H1 (cell line): ENCODE measurements at regions not wholly inside any gene's neighbourhood (a gene's known extent, or its start where the extent isn't known, plus 50 kb on each side); places are given as distances from the start of the nearest gene placed in this dataset.
A peak's percentile ranks its signal among the peaks of the same experiment; 100 is the strongest.

Experiments
- CTCF ChIA-PET: fragments of 300-600 bp; sonication (Branson Sonifier 250); formaldehyde crosslinking; loops from one replicate; lab custom pipeline; 2021; ENCODE audit not compliant: partially characterized antibody; lab: Charles Lee
- POLR2A ChIA-PET: fragments of 300-600 bp; sonication (Branson Sonifier 250); formaldehyde crosslinking; loops from one replicate; lab custom pipeline; 2021; ENCODE audit warnings: inconsistent platforms; ENCODE audit not compliant: partially characterized antibody; lab: Charles Lee
- DNase-seq, 2 experiments: peaks; one replicate each; pipeline versions ENCODE4 v3.0.0 to v3.0.0-alpha.2; 2010 to 2022; ENCODE audit warnings: low spot score in 2 of 2, low read depth in 1 of 2, mixed read lengths in 1 of 2
- FAIRE-seq: peaks from 2 replicates; lab custom pipeline; 2011; peaks lifted over from hg19 to GRCh38; lab: Jason Lieb, UNC
- H2AFZ ChIP-seq: 2 replicates; pipeline ENCODE4 v1.8.1; 2012; ENCODE audit warnings: low read length, inconsistent platforms
- H2AK5ac ChIP-seq: 2 replicates; pipeline ENCODE4 v1.6.1; 2013; ENCODE audit warnings: low read depth, low read length
- H2BK120ac ChIP-seq: replicated peaks from 2 replicates; pipeline ENCODE3; 2013; ENCODE audit warnings: low read depth, low read length, inconsistent platforms
- H2BK12ac ChIP-seq: 2 replicates; pipeline ENCODE4 v1.6.1; 2013; ENCODE audit warnings: low read depth, low read length
- H2BK15ac ChIP-seq: 2 replicates; pipeline ENCODE4 v1.6.1; 2013; ENCODE audit warnings: low read length
- H2BK20ac ChIP-seq: 2 replicates; pipeline ENCODE4 v1.6.1; 2013; ENCODE audit warnings: low read length
- H2BK5ac ChIP-seq: 2 replicates; pipeline ENCODE4 v1.6.1; 2013; ENCODE audit warnings: low read depth, low read length
- H3K14ac ChIP-seq: 2 replicates; pipeline ENCODE4 v1.6.1; 2013; ENCODE audit warnings: inconsistent platforms; ENCODE audit not compliant: insufficient read length
- H3K18ac ChIP-seq: 2 replicates; pipeline ENCODE4 v1.6.1; 2013; ENCODE audit warnings: low read length; ENCODE audit errors: extremely low read depth
- H3K23ac ChIP-seq: 2 replicates; pipeline ENCODE4 v1.6.1; 2013; ENCODE audit warnings: inconsistent platforms; ENCODE audit not compliant: insufficient read length
- H3K23me2 ChIP-seq: 2 replicates; pipeline ENCODE4 v1.6.1; 2013; ENCODE audit warnings: low read depth, low read length
- H3K27ac ChIP-seq: 2 replicates; pipeline ENCODE4 v1.6.1; 2011; ENCODE audit warnings: low read depth, low read length, inconsistent platforms
- H3K27me3 ChIP-seq, 4 experiments: replicated peaks in 1 of 4; 1 replicate in 1 of 4; 2 replicates in 3 of 4; pipeline versions ENCODE4 v1.6.1 to v1.8.1; 2011 to 2013; ENCODE audit warnings: low read length in 3 of 4, mild to moderate bottlenecking in 3 of 4, inconsistent platforms in 2 of 4, mixed read lengths in 2 of 4, moderate library complexity in 1 of 4; ENCODE audit not compliant: control insufficient read depth in 3 of 4, insufficient read depth in 3 of 4; ENCODE audit errors: extremely low read depth in 1 of 4
- H3K36me3 ChIP-seq, 4 experiments: 2 replicates each; pipeline versions ENCODE4 v1.6.1 to v1.8.1; 2011 to 2013; ENCODE audit warnings: mild to moderate bottlenecking in 4 of 4, low read length in 3 of 4, moderate library complexity in 2 of 4, control low read depth in 1 of 4, inconsistent platforms in 1 of 4; ENCODE audit not compliant: insufficient read depth in 4 of 4, control insufficient read depth in 2 of 4
- H3K4ac ChIP-seq: replicated peaks from 2 replicates; pipeline ENCODE3; 2013; ENCODE audit warnings: low read length, low read depth, mixed read lengths, inconsistent platforms; ENCODE audit not compliant: insufficient read length
- H3K4me1 ChIP-seq, 4 experiments: replicated peaks in 1 of 4; 1 replicate in 1 of 4; 2 replicates in 3 of 4; pipeline versions ENCODE4 v1.6.1 to v1.8.1; 2011 to 2013; ENCODE audit warnings: low read length in 3 of 4, inconsistent platforms in 2 of 4, mixed read lengths in 1 of 4; ENCODE audit not compliant: insufficient read depth in 4 of 4, control insufficient read depth in 3 of 4
- H3K4me2 ChIP-seq, 2 experiments: 2 replicates each; pipeline versions ENCODE4 v1.6.1 to v1.8.1; 2011 to 2013; ENCODE audit warnings: low read depth in 2 of 2, low read length in 2 of 2, control low read depth in 1 of 2, inconsistent platforms in 1 of 2, mild to moderate bottlenecking in 1 of 2; ENCODE audit not compliant: insufficient read depth in 1 of 2
- H3K4me3 ChIP-seq, 4 experiments: fragments of 200-600, 300-600 bp in 1 of 4; sonication (generic), shearing (Covaris generic), sonication (Bioruptor Twin) in 1 of 4; 2 replicates each; pipeline versions ENCODE4 v1.5.1 to v1.8.1; 2011 to 2016; ENCODE audit warnings: low read length in 4 of 4, low read depth in 3 of 4, control low read depth in 2 of 4, inconsistent platforms in 2 of 4, mild to moderate bottlenecking in 2 of 4, mixed read lengths in 1 of 4, moderate library complexity in 1 of 4; ENCODE audit not compliant: insufficient read depth in 2 of 4; ENCODE audit errors: extremely low read depth in 1 of 4
- H3K56ac ChIP-seq: replicated peaks from 2 replicates; pipeline ENCODE3; 2013; ENCODE audit warnings: low read depth, mild to moderate bottlenecking, mixed read lengths, low read length, inconsistent platforms; ENCODE audit not compliant: insufficient read length
- H3K79me1 ChIP-seq: 2 replicates; pipeline ENCODE4 v1.6.1; 2013; ENCODE audit warnings: low read depth, low read length, control low read depth
- H3K79me2 ChIP-seq, 2 experiments: 2 replicates each; pipeline versions ENCODE4 v1.6.1 to v1.8.1; 2012 to 2013; ENCODE audit warnings: low read length in 2 of 2, mild to moderate bottlenecking in 2 of 2, inconsistent platforms in 1 of 2; ENCODE audit not compliant: insufficient read depth in 2 of 2, control insufficient read depth in 1 of 2
- H3K9ac ChIP-seq, 4 experiments: replicated peaks in 1 of 4; 1 replicate in 1 of 4; 2 replicates in 3 of 4; pipeline versions ENCODE4 v1.6.1 to v1.8.1; 2011 to 2013; ENCODE audit warnings: low read depth in 3 of 4, low read length in 3 of 4, control low read depth in 2 of 4, mild to moderate bottlenecking in 2 of 4, moderate library complexity in 2 of 4, inconsistent platforms in 1 of 4; ENCODE audit errors: extremely low read depth in 1 of 4
- H3K9me3 ChIP-seq, 2 experiments: 2 replicates each; pipeline versions ENCODE4 v1.6.1 to v1.8.1; 2012 to 2013; ENCODE audit warnings: mild to moderate bottlenecking in 2 of 2, moderate library complexity in 2 of 2, control low read depth in 1 of 2, inconsistent platforms in 1 of 2, low read depth in 1 of 2, low read length in 1 of 2, mixed read lengths in 1 of 2; ENCODE audit not compliant: insufficient read depth in 2 of 2
- H4K20me1 ChIP-seq, 2 experiments: replicated peaks in 1 of 2; 2 replicates each; pipeline versions ENCODE3 to v1.8.1; 2011 to 2013; ENCODE audit warnings: inconsistent platforms in 2 of 2, low read length in 2 of 2, mild to moderate bottlenecking in 1 of 2; ENCODE audit not compliant: insufficient read depth in 2 of 2, control insufficient read depth in 1 of 2
- H4K5ac ChIP-seq: 2 replicates; pipeline ENCODE4 v1.6.1; 2013; ENCODE audit warnings: low read length, low read depth, mixed read lengths, inconsistent platforms; ENCODE audit not compliant: insufficient read length
- H4K8ac ChIP-seq: 2 replicates; pipeline ENCODE4 v1.8.0; 2013; ENCODE audit warnings: mild to moderate bottlenecking, moderate library complexity, low read length, inconsistent platforms; ENCODE audit not compliant: insufficient read depth; ENCODE audit errors: extremely low read depth
- H4K91ac ChIP-seq: replicated peaks from 2 replicates; pipeline ENCODE3; 2013; ENCODE audit warnings: low read length, mixed read lengths, inconsistent platforms; ENCODE audit not compliant: insufficient read length
- CBX5 ChIP-seq: fragments of 300-800, 300-1000 bp; sonication (generic); IDR thresholded peaks from 2 replicates; pipeline ENCODE4 v1.7.1; 2016; ENCODE audit warnings: antibody characterized with exemption, low read length, low read depth
- CTBP2 ChIP-seq: IDR thresholded peaks from 2 replicates; pipeline ENCODE4 v1.7.0; 2011; ENCODE audit warnings: borderline replicate concordance, mild to moderate bottlenecking, moderate library complexity, mixed read lengths, low read length; ENCODE audit not compliant: insufficient read depth, insufficient read length
- HDAC2 ChIP-seq, 2 experiments: fragments of 300-600 bp in 1 of 2; sonication (generic) in 1 of 2; IDR thresholded peaks; 2 replicates each; pipeline ENCODE4 v1.6.1; 2011 to 2012; ENCODE audit warnings: low read depth in 2 of 2, low read length in 2 of 2, mild to moderate bottlenecking in 2 of 2, moderate library complexity in 2 of 2, borderline replicate concordance in 1 of 2, inconsistent platforms in 1 of 2
- RAD21 ChIP-seq, 2 experiments: IDR thresholded peaks in 1 of 2; conservative IDR thresholded peaks in 1 of 2; 2 replicates each; pipeline ENCODE4 v1.6.1; 2011; ENCODE audit warnings: low read depth in 2 of 2, low read length in 2 of 2, improper control_type of control experiment in 1 of 2, inconsistent platforms in 1 of 2, mild to moderate bottlenecking in 1 of 2, moderate library complexity in 1 of 2
- RFX5 ChIP-seq: IDR thresholded peaks from 2 replicates; pipeline ENCODE4 v1.6.1; 2011; ENCODE audit warnings: low read depth, low read length, improper control_type of control experiment, borderline replicate concordance
- RNF2 ChIP-seq: fragments of 200-900, 300-1000 bp; sonication (generic); IDR thresholded peaks from 2 replicates; pipeline ENCODE4 v1.7.1; 2016; ENCODE audit warnings: borderline replicate concordance, low read depth, mild to moderate bottlenecking, antibody characterized with exemption, low read length; ENCODE audit not compliant: poor library complexity, severe bottlenecking; ENCODE audit errors: missing control alignments
- SIN3A ChIP-seq, 2 experiments: IDR thresholded peaks in 1 of 2; conservative IDR thresholded peaks in 1 of 2; 2 replicates each; pipeline ENCODE4 v1.6.1; 2011 to 2012; ENCODE audit warnings: low read length in 2 of 2, improper control_type of control experiment in 1 of 2, low read depth in 1 of 2, mild to moderate bottlenecking in 1 of 2
- SUZ12 ChIP-seq: fragments of 200-600 bp; sonication (generic); IDR thresholded peaks from 2 replicates; pipeline ENCODE4 v1.6.1; 2012; ENCODE audit warnings: mild to moderate bottlenecking, inconsistent platforms, low read length, moderate library complexity, mixed read lengths
- WGBS, 2 experiments: shearing (Covaris generic) in 1 of 2; methylation state at CpG; one replicate each; pipeline versions ENCODE4 v1.1.6 to v1.1.7; 2013 to 2015; ENCODE audit warnings: low lambda C conversion rate in 2 of 2, mixed read lengths in 2 of 2, inconsistent platforms in 1 of 2, low coverage in 1 of 2, missing lambda C conversion rate in 1 of 2; ENCODE audit not compliant: insufficient replicate concordance in 2 of 2, insufficient coverage in 1 of 2, insufficient read length in 1 of 2; ENCODE audit errors: extremely low coverage in 1 of 2, missing lambda C conversion rate in 1 of 2; 5-methylcytosine and 5-hydroxymethylcytosine counted together
- TF ChIP-seq, protein P1 (sequence below): IDR thresholded peaks from 2 replicates; pipeline ENCODE4 v1.6.1; 2012; ENCODE audit warnings: low read length, inconsistent platforms

DNA sequence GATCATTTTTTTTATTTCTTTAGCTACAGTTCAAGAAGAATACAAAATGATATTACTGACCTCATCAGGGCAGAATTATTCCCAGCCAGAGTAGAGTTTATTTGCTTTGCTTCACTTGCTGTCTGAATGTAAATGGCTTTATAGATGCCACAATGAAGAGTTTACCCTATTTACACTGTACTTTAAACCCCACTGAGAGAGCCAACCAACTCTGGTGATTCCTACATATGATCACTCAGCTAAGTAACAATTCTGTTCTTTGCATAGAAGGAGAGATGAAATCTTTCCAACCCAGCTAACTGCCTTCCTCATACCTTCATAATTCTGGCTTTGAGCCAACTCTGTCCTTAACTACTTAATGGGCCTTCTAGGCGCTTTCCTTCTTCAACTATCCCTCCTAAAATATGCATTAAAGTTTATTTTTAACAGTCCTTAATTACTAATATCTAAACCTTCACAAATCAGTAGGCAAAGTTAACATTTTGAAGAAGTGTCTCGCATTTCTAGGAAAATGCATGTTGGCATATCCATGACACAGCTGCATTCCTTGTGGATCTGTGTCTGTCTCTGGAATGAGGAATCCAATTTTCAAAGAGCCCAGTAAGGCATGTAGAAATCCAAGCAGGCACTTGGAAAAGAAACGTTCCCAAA lies 284.8 kb upstream of the GRAMD2B start:
- H3K4ac ChIP-seq, result no peak overlapping the region
- no peaks in the 10 kb centered on the region for H3K79me1 ChIP-seq
- H2BK5ac ChIP-seq, result no peak overlapping the region
- no peak overlapping the region for H2BK20ac ChIP-seq
- H3K79me2 ChIP-seq, result no peaks in the 10 kb centered on the region
- no peak overlapping the region for H4K8ac ChIP-seq
- DNase-seq (no peak), FAIRE-seq (no peak)
- H3K23me2 ChIP-seq, result no peaks in the 10 kb centered on the region
- no peak overlapping the region for H4K91ac ChIP-seq
- H2BK120ac ChIP-seq, result no peak overlapping the region
- peaks cover 2 to 8% (median 2%) of the 10 kb centered on the region in 4 experiments; a peak in 5 of 7 replicates for H3K4me1 ChIP-seq
- CTCF ChIA-PET, result no interaction called here
- H3K4me2 ChIP-seq, result 0 out of 4 replicates have a peak overlapping the region, but pooled peaks of 1 of the 2 experiments have one; percentile 20
- H2AK5ac ChIP-seq, result no peak overlapping the region
- WGBS, 2 experiments, result 65% methylated on average over 3 of the region's 3 CpGs; no CpG with 5 or more reads in 1 of the 2 experiments
- H4K5ac ChIP-seq, result no peak overlapping the region
- H2BK15ac ChIP-seq, result no peak overlapping the region
- H4K20me1 ChIP-seq, result no peaks in the 10 kb centered on the region
- H3K56ac ChIP-seq, result no peak overlapping the region
- H3K36me3 ChIP-seq, result no peaks in the 10 kb centered on the region
- no peak overlapping the region for H3K18ac ChIP-seq
- no peak overlapping the region for H3K9ac ChIP-seq
- no peaks in the 10 kb centered on the region for H3K27me3 ChIP-seq
- no peak overlapping the region for H2AFZ ChIP-seq
- no peak overlapping the region for H3K4me3 ChIP-seq
- POLR2A ChIA-PET, result no interaction called here
- H3K14ac ChIP-seq, result no peak overlapping the region
- no peak overlapping the region; the same call in 1 of the 2 replicates for H2BK12ac ChIP-seq
- no peak overlapping the region for H3K27ac ChIP-seq
- H3K23ac ChIP-seq, result no peak overlapping the region
- no peaks in the 10 kb centered on the region for H3K9me3 ChIP-seq
- TF ChIP-seq HDAC2 (IDR thresholded peaks at IDR 0.05; ENCODE audit: borderline replicate concordance in 1 of 2, low read depth in 2 of 2, low read length in 2 of 2) (no peak), SIN3A (conservative IDR thresholded peaks at IDR 0.05 in 1 of 2, IDR thresholded peaks at IDR 0.05 in 1 of 2; ENCODE audit: low read depth in 1 of 2, low read length in 2 of 2) (no peak), SUZ12 (no peak), RNF2 (no peak), RFX5 (no peak), CBX5 (no peak), CTBP2 (no peak), RAD21 (IDR thresholded peaks at IDR 0.05 in 1 of 2, conservative IDR thresholded peaks at IDR 0.05 in 1 of 2; ENCODE audit: low read depth in 2 of 2, low read length in 2 of 2) (no peak)
- TF ChIP-seq, protein P1, sequence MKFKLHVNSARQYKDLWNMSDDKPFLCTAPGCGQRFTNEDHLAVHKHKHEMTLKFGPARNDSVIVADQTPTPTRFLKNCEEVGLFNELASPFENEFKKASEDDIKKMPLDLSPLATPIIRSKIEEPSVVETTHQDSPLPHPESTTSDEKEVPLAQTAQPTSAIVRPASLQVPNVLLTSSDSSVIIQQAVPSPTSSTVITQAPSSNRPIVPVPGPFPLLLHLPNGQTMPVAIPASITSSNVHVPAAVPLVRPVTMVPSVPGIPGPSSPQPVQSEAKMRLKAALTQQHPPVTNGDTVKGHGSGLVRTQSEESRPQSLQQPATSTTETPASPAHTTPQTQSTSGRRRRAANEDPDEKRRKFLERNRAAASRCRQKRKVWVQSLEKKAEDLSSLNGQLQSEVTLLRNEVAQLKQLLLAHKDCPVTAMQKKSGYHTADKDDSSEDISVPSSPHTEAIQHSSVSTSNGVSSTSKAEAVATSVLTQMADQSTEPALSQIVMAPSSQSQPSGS, result no peak
